Uterus (tissue), 3 donors: ENCODE measurements at regions not wholly inside any gene's neighbourhood (a gene's known extent, or its start where the extent isn't known, plus 50 kb on each side); places are given as distances from the start of the nearest gene placed in this dataset.

Experiments
- DNase-seq, 2 donors: peaks; one replicate each; pipeline ENCODE4 v3.0.0-alpha.2; 2019 to 2020
- H3K27ac ChIP-seq, 2 donors: fragments of 200-600 bp; sonication (generic); 1 replicate in 1 of 2; 2 replicates in 1 of 2; pipeline ENCODE4 v1.5.1; 2016 to 2018
- H3K27me3 ChIP-seq, 2 donors: fragments of 200-600 bp; sonication (generic); one replicate each; pipeline ENCODE4 v1.5.1; 2018 to 2019; ENCODE audit warnings: control low read depth in 1 of 2
- H3K36me3 ChIP-seq, 2 donors: fragments of 200-600 bp; sonication (generic); one replicate each; pipeline ENCODE4 v1.5.1; 2019; ENCODE audit warnings: control low read depth in 1 of 2
- H3K4me1 ChIP-seq, 2 donors: fragments of 200-600 bp; sonication (generic); one replicate each; pipeline ENCODE4 v1.5.1; 2018 to 2019; ENCODE audit warnings: control low read depth in 1 of 2
- H3K4me3 ChIP-seq, 2 donors: fragments of 200-600 bp; sonication (generic); 1 replicate in 1 of 2; 2 replicates in 1 of 2; pipeline ENCODE4 v1.5.1; 2018 to 2019; ENCODE audit warnings: mild to moderate bottlenecking in 1 of 2
- H3K9me3 ChIP-seq, 2 donors: fragments of 200-600 bp; sonication (generic); one replicate each; pipeline ENCODE4 v1.5.1; 2019; ENCODE audit warnings: control low read depth in 1 of 2
- CTCF ChIP-seq, 4 experiments: fragments of 200-600 bp in 2 of 4; fragments of 450-650 bp in 2 of 4; sonication (generic) in 2 of 4; IDR thresholded peaks; one replicate each; pipeline ENCODE4 v1.5.1; 2016 to 2019; ENCODE audit warnings: antibody characterized with exemption in 4 of 4, mild to moderate bottlenecking in 2 of 4, moderate library complexity in 1 of 4
- POLR2A ChIP-seq, 2 donors: fragments of 450-650 bp; IDR thresholded peaks; one replicate each; pipeline ENCODE4 v1.6.1; 2016; ENCODE audit warnings: antibody characterized with exemption in 2 of 2, mild to moderate bottlenecking in 1 of 2, moderate library complexity in 1 of 2
- intact Hi-C: fragments of 100-400 bp; cut with DNase I; formaldehyde crosslinking; loops from one replicate; pipeline ENCODE4 v1.15.1; 2023; ENCODE audit warnings: low total_unique reads
- donor health status: DM: yes; HTN: yes; CAD: no.

- Histone ChIP-seq H3K4me1 (no peaks in the 10 kb centered on the region), H3K27me3 (no peaks in the 10 kb centered on the region), H3K27ac (no peak overlapping the region), H3K4me3 (no peak overlapping the region), H3K36me3 (no peaks in the 10 kb centered on the region), H3K9me3 (no peaks in the 10 kb centered on the region)
- no peak for DNase-seq
- intact Hi-C loops, result no loop called here
- TF ChIP-seq POLR2A (IDR thresholded peaks at IDR 0.05), result no peak
Observed at GRCh38 chr11:95692526-95693260, 96.9 kb downstream of the FAM76B start.

GRCh38 chr11:95690100-95690499 lies 99.5 kb downstream of the FAM76B start:
- Histone ChIP-seq H3K27ac (no peak overlapping the region), H3K36me3 (no peaks in the 10 kb centered on the region), H3K4me1 (no peaks in the 10 kb centered on the region), H3K27me3 (no peaks in the 10 kb centered on the region), H3K9me3 (no peaks in the 10 kb centered on the region), H3K4me3 (no peak overlapping the region)
- DNase-seq, result no peak
- intact Hi-C loops, result no loop called here
- TF ChIP-seq CTCF (IDR thresholded peaks at IDR 0.05) (no peak), POLR2A (IDR thresholded peaks at IDR 0.05) (no peak)

GRCh38 chr11:95688501-95689222 lies 100.9 kb downstream of the FAM76B start:
- Histone ChIP-seq H3K4me1 (no peaks in the 10 kb centered on the region), H3K9me3 (no peaks in the 10 kb centered on the region), H3K27ac (peak overlapping the region in 1 of 2 donors; percentile 33), H3K36me3 (no peaks in the 10 kb centered on the region), H3K4me3 (no peak overlapping the region), H3K27me3 (no peaks in the 10 kb centered on the region)
- TF ChIP-seq POLR2A (IDR thresholded peaks at IDR 0.05), result no peak
- TF ChIP-seq CTCF (IDR thresholded peaks at IDR 0.05), result no peak
- intact Hi-C loops, result no loop called here
- no peak for DNase-seq

GRCh38 chr11:95688015-95688414 lies 101.6 kb downstream of the FAM76B start:
- Histone ChIP-seq H3K36me3 (no peaks in the 10 kb centered on the region), H3K27me3 (no peaks in the 10 kb centered on the region), H3K4me3 (no peak overlapping the region), H3K27ac (peak overlapping the region in 1 of 2 donors; percentile 33), H3K9me3 (no peaks in the 10 kb centered on the region), H3K4me1 (no peaks in the 10 kb centered on the region)
- intact Hi-C loops, result no loop called here
- TF ChIP-seq POLR2A (IDR thresholded peaks at IDR 0.05) (no peak), CTCF (IDR thresholded peaks at IDR 0.05) (no peak)
- no peak for DNase-seq

GRCh38 chr11:95686265-95686664 lies 103.3 kb downstream of the FAM76B start:
- DNase-seq, result no peak
- Histone ChIP-seq H3K27me3 (no peaks in the 10 kb centered on the region), H3K4me3 (no peak overlapping the region), H3K4me1 (no peaks in the 10 kb centered on the region), H3K36me3 (no peaks in the 10 kb centered on the region), H3K27ac (no peak overlapping the region), H3K9me3 (no peaks in the 10 kb centered on the region)
- TF ChIP-seq CTCF (IDR thresholded peaks at IDR 0.05), result no peak
- TF ChIP-seq POLR2A (IDR thresholded peaks at IDR 0.05), result no peak
- intact Hi-C loops, result no loop called here
